ENCODE measurements at regions not wholly inside any gene's neighbourhood (a gene's known extent, or its start where the extent isn't known, plus 50 kb on each side); places are given as distances from the start of the nearest gene placed in this dataset.

DNA sequence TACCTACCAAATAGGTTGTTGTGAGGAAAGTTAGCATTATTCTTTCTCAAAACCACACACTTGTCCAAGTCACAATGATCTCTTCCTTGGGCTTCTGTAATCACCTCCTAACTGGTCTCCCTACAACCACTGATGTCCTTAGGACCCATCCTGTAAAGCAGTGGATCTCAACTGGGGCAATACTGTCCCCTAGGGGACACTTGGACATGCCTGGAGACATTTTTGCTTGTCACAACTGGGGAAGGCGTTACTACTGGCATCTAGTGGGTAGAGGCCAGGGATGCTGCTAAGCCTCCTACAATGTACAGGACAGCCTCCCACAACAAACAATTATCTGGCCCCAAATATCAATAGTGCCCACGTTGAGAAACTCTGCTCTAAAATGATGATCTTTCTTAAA is 118.7 kb upstream of the AP1S2 start:
- no peak for TF ChIP-seq ESRRG (CRISPR knock-in tag; IDR thresholded peaks at IDR 0.05)
- no peak for TF ChIP-seq TCF4 (CRISPR knock-in tag; IDR thresholded peaks at IDR 0.05; ENCODE audit: borderline replicate concordance)
- TF ChIP-seq, protein P1, sequence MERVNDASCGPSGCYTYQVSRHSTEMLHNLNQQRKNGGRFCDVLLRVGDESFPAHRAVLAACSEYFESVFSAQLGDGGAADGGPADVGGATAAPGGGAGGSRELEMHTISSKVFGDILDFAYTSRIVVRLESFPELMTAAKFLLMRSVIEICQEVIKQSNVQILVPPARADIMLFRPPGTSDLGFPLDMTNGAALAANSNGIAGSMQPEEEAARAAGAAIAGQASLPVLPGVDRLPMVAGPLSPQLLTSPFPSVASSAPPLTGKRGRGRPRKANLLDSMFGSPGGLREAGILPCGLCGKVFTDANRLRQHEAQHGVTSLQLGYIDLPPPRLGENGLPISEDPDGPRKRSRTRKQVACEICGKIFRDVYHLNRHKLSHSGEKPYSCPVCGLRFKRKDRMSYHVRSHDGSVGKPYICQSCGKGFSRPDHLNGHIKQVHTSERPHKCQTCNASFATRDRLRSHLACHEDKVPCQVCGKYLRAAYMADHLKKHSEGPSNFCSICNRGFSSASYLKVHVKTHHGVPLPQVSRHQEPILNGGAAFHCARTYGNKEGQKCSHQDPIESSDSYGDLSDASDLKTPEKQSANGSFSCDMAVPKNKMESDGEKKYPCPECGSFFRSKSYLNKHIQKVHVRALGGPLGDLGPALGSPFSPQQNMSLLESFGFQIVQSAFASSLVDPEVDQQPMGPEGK (CRISPR knock-in tag; IDR thresholded peaks at IDR 0.05; ENCODE audit: borderline replicate concordance): no peak
- TF ChIP-seq PPARA (CRISPR knock-in tag; IDR thresholded peaks at IDR 0.05; ENCODE audit: borderline replicate concordance): no peak
- no peak for TF ChIP-seq RARB (CRISPR knock-in tag; IDR thresholded peaks at IDR 0.05)
- TF ChIP-seq, protein P2, sequence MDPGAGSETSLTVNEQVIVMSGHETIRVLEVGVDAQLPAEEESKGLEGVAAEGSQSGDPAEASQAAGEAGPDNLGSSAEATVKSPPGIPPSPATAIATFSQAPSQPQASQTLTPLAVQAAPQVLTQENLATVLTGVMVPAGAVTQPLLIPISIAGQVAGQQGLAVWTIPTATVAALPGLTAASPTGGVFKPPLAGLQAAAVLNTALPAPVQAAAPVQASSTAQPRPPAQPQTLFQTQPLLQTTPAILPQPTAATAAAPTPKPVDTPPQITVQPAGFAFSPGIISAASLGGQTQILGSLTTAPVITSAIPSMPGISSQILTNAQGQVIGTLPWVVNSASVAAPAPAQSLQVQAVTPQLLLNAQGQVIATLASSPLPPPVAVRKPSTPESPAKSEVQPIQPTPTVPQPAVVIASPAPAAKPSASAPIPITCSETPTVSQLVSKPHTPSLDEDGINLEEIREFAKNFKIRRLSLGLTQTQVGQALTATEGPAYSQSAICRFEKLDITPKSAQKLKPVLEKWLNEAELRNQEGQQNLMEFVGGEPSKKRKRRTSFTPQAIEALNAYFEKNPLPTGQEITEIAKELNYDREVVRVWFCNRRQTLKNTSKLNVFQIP (CRISPR knock-in tag; IDR thresholded peaks at IDR 0.05; ENCODE audit: borderline replicate concordance, low read depth): no peak
- TF ChIP-seq, protein P3, sequence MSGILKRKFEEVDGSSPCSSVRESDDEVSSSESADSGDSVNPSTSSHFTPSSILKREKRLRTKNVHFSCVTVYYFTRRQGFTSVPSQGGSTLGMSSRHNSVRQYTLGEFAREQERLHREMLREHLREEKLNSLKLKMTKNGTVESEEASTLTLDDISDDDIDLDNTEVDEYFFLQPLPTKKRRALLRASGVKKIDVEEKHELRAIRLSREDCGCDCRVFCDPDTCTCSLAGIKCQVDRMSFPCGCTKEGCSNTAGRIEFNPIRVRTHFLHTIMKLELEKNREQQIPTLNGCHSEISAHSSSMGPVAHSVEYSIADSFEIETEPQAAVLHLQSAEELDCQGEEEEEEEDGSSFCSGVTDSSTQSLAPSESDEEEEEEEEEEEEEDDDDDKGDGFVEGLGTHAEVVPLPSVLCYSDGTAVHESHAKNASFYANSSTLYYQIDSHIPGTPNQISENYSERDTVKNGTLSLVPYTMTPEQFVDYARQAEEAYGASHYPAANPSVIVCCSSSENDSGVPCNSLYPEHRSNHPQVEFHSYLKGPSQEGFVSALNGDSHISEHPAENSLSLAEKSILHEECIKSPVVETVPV (CRISPR knock-in tag; IDR thresholded peaks at IDR 0.05): no peak
- no peak for TF ChIP-seq SNAI2 (CRISPR knock-in tag; IDR thresholded peaks at IDR 0.05)
- no peak for TF ChIP-seq ZNF8 (CRISPR knock-in tag; IDR thresholded peaks at IDR 0.05)
